Effector memory CD4-positive, alpha-beta T cell (primary cell): ENCODE measurements at regions not wholly inside any gene's neighbourhood (a gene's known extent, or its start where the extent isn't known, plus 50 kb on each side); places are given as distances from the start of the nearest gene placed in this dataset.

ENCODE experiments used
- DNase-seq, 3 donors: peaks; one replicate each; pipeline ENCODE4 v3.0.0-alpha.2; 2020
- H3K27ac ChIP-seq: 2 replicates; pipeline ENCODE4 v1.7.0; 2013; ENCODE audit warnings: mild to moderate bottlenecking, low read length, moderate library complexity; ENCODE audit not compliant: insufficient read depth, poor library complexity, severe bottlenecking
- H3K27me3 ChIP-seq: replicated peaks from 2 replicates; pipeline ENCODE4 v1.7.0; 2013; ENCODE audit warnings: mild to moderate bottlenecking, low read length; ENCODE audit not compliant: insufficient read depth, control insufficient read depth, poor library complexity, severe bottlenecking
- H3K36me3 ChIP-seq: 2 replicates; pipeline ENCODE4 v1.7.0; 2013; ENCODE audit warnings: mild to moderate bottlenecking, low read length, moderate library complexity; ENCODE audit not compliant: control insufficient read depth, insufficient read depth
- H3K4me1 ChIP-seq: 2 replicates; pipeline ENCODE4 v1.7.0; 2013; ENCODE audit warnings: low read length, mild to moderate bottlenecking; ENCODE audit not compliant: control insufficient read depth, insufficient read depth, poor library complexity, severe bottlenecking
- H3K4me3 ChIP-seq: 2 replicates; pipeline ENCODE4 v1.7.0; 2013; ENCODE audit warnings: low read length, low read depth, mild to moderate bottlenecking; ENCODE audit not compliant: insufficient read depth, poor library complexity, severe bottlenecking
- H3K9me3 ChIP-seq: 2 replicates; pipeline ENCODE4 v1.7.0; 2013; ENCODE audit warnings: mild to moderate bottlenecking, low read length, moderate library complexity; ENCODE audit not compliant: control insufficient read depth

GRCh38 chr12:107503129-107503855 lies 182.3 kb upstream of the PWP1 start:
- no peak for DNase-seq

DNA sequence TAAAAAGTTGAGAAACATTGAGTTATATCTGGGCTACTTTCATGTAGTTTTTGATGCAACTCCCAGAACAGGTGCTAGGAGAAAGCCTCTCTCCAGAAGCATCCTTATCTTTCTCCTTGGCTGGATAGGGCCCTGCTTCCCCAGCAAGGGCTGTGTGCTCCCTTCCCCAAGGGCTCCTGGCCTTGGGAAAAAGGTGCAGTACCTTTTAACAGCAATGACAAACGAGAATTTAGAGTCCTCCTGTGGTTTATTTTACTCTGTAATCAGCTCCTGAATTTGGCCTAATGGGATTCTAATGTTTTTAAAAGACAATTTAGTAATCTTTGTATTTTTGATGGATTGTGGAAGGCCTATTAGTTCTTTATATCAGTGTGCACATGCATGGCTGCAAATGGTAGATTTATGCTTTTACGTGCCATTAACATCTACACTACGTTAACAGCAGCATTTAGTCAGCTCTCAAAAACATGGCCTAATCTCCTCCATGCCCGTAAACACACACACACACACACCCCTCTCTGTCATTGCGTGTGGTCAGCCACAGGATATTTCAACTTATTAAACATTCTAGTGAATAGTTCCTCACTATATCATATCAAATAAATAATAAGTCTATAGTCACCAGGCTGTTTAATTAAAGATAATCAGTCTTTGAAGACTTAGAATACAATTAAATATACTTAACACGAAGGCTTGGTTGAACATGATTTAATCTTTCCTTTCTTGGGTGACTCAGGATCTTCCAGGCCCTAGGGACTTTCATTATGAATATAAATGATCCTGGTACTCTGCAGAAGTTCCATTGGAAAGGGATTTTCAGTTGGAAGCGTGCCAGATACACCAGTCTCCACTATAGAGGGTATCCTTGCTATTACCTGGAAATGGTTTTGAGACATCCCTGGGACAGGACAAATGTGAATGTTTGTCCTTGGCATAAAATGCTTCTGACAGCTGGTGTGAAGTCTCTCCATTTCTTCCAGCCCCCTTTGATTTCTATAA lies 181.4 kb upstream of the PWP1 start:
- Histone ChIP-seq H3K4me3 (no peak overlapping the region), H3K4me1 (no peaks in the 10 kb centered on the region), H3K27ac (no peak overlapping the region), H3K27me3 (no peaks in the 10 kb centered on the region), H3K36me3 (no peaks in the 10 kb centered on the region), H3K9me3 (no peaks in the 10 kb centered on the region)
- DNase-seq: no peak

More at GRCh38 chr12:107503129-107503855, 182.3 kb upstream of the PWP1 start:
- Histone ChIP-seq H3K36me3 (no peaks in the 10 kb centered on the region), H3K4me3 (no peak overlapping the region), H3K9me3 (no peaks in the 10 kb centered on the region), H3K27me3 (no peaks in the 10 kb centered on the region), H3K27ac (no peak overlapping the region), H3K4me1 (no peaks in the 10 kb centered on the region)

GRCh38 chr12:107509421-107509820 lies 176.2 kb upstream of the PWP1 start:
- no peaks in the 10 kb centered on the region for H3K27me3 ChIP-seq
- no peak overlapping the region for H3K27ac ChIP-seq
- DNase-seq: no peak
- no peaks in the 10 kb centered on the region for H3K4me1 ChIP-seq
- H3K9me3 ChIP-seq: no peaks in the 10 kb centered on the region
- no peak overlapping the region for H3K4me3 ChIP-seq
- H3K36me3 ChIP-seq: no peaks in the 10 kb centered on the region

DNA sequence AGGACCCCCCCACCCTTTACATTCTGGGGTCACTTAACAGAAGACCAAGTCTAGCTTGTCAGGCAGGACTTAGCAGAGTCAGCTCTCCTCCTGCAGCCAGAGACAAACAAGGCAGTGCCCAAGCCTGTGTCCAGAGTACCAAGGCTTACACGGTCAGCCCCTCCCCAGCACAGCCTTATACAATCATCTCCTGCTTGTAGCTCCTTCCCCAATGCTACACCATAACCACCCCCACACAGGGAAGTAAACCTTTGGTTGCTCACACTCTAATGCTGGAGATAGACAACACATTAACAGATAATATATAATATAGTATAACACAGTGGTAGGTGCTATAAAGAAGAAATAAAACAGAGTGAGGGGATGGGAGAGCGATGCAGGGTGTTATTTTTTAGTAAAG lies 175.4 kb upstream of the PWP1 start:
- DNase-seq: no peak
- H3K27ac ChIP-seq: no peak overlapping the region
- no peak overlapping the region for H3K4me3 ChIP-seq
- no peaks in the 10 kb centered on the region for H3K4me1 ChIP-seq
- no peaks in the 10 kb centered on the region for H3K9me3 ChIP-seq
- no peaks in the 10 kb centered on the region for H3K27me3 ChIP-seq
- no peaks in the 10 kb centered on the region for H3K36me3 ChIP-seq

DNA sequence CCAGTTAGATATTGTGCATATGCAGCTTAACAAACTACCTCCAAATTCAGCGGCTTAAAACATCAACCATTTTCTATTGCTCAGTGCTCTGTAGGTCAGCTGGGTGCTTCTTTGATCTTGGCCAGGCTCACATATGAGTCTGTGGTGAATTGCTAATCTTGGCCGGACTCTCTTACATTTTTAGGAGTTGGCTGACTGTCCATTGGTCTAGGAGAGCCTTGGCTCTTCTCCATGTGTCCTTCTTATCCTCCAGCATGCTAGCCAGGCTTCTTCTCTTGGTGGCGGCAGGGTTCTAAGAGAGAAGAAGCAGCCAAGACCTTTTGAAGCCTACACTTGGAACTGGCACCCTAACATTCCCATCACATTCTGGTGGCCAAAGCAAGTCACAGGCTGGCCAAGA lies 174.3 kb upstream of the PWP1 start:
- Histone ChIP-seq H3K36me3 (no peaks in the 10 kb centered on the region), H3K27ac (no peak overlapping the region)

GRCh38 chr12:107512391-107512790 lies 173.2 kb upstream of the PWP1 start:
- Histone ChIP-seq H3K4me1 (no peaks in the 10 kb centered on the region), H3K36me3 (no peaks in the 10 kb centered on the region), H3K9me3 (no peaks in the 10 kb centered on the region), H3K4me3 (no peak overlapping the region), H3K27ac (no peak overlapping the region), H3K27me3 (no peaks in the 10 kb centered on the region)
- DNase-seq: no peak

More for the DNA sequence above, 174.3 kb upstream of the PWP1 start:
- Histone ChIP-seq H3K9me3 (no peaks in the 10 kb centered on the region), H3K4me3 (no peak overlapping the region), H3K27me3 (no peaks in the 10 kb centered on the region), H3K4me1 (no peaks in the 10 kb centered on the region)
- no peak for DNase-seq

- no peak overlapping the region for H3K27ac ChIP-seq
- no peaks in the 10 kb centered on the region for H3K4me1 ChIP-seq
- no peaks in the 10 kb centered on the region for H3K27me3 ChIP-seq
- H3K36me3 ChIP-seq: no peaks in the 10 kb centered on the region
- H3K4me3 ChIP-seq: no peak overlapping the region
- H3K9me3 ChIP-seq: no peaks in the 10 kb centered on the region
- DNase-seq: no peak
Observed at GRCh38 chr12:107513184-107513583, 172.4 kb upstream of the PWP1 start.

DNA sequence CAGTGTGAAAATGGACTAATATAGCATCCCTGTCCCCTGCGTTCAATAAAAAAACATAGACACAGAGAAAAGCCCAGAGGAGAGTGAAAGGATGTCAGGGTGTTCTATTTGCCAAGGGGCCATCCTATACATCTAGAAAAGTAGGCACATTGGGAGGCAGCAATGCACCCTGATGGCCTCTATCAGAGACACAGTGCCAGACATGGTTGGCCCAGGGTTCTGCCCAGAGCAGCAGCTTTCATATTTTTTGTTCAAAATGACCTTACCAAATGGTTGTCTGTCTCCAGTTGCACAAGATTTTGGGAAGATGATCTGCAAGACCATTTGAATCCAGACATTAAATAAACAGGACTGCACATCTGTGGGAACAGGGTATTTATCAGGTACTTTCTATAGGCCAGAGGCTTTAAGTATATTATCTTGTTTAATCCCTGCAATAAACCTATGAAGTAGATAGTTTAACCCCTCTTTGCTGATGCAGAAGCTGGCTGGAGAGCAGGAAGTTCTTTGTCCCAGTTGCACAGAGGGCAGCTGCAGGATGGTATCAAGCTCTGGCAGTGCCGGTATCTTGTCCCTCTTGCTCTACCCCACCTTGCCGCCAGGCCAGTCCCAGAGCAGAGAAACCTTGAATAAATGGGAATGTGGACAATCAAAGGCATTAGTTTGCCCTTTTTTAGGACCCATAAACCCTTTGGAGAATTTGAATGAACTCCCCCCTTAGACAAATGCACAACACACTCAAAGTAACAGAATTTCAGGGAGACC lies 171.8 kb upstream of the PWP1 start:
- no peak overlapping the region for H3K27ac ChIP-seq
- no peak overlapping the region for H3K4me3 ChIP-seq
- no peak for DNase-seq

GRCh38 chr12:107514887-107515445 lies 170.6 kb upstream of the PWP1 start:
- DNase-seq: no peak
- no peaks in the 10 kb centered on the region for H3K36me3 ChIP-seq
- no peaks in the 10 kb centered on the region for H3K27me3 ChIP-seq
- no peak overlapping the region for H3K27ac ChIP-seq
- no peaks in the 10 kb centered on the region for H3K4me1 ChIP-seq
- H3K9me3 ChIP-seq: no peaks in the 10 kb centered on the region
- H3K4me3 ChIP-seq: no peak overlapping the region

More for the DNA sequence above, 171.8 kb upstream of the PWP1 start:
- H3K4me1 ChIP-seq: no peaks in the 10 kb centered on the region
- no peaks in the 10 kb centered on the region for H3K36me3 ChIP-seq
- no peaks in the 10 kb centered on the region for H3K27me3 ChIP-seq
- no peaks in the 10 kb centered on the region for H3K9me3 ChIP-seq
